Natural killer cell (primary cell): ENCODE measurements at regions not wholly inside any gene's neighbourhood (a gene's known extent, or its start where the extent isn't known, plus 50 kb on each side); places are given as distances from the start of the nearest gene placed in this dataset.
"Not testable (repeated sequence)": the region's sequence is repeated elsewhere in the genome, so short reads cannot be mapped to it uniquely, and the experiment has no call there.

Source experiments
- ATAC-seq, 3 donors: fragments of 150-1000 bp in 2 of 3; fragments of 200-7000 bp in 1 of 3; cut with Tn5 transposase; 1 replicate in 1 of 3; 2 replicates in 2 of 3; pipeline ENCODE4 v1.10.0; 2021; ENCODE audit warnings: mild to moderate bottlenecking in 2 of 3, moderate library complexity in 2 of 3
- DNase-seq, 2 donors: peaks; one replicate each; pipeline versions ENCODE4 v3.0.0 to v3.0.0-alpha.2; 2013 to 2021; ENCODE audit warnings: mixed read lengths in 1 of 2
- H3K27ac ChIP-seq: one replicate; pipeline ENCODE4 v1.5.1; 2013; ENCODE audit warnings: mild to moderate bottlenecking, low read length
- H3K27me3 ChIP-seq: one replicate; pipeline ENCODE4 v1.6.1; 2013; ENCODE audit warnings: low read length; ENCODE audit not compliant: control insufficient read depth, insufficient read depth
- H3K36me3 ChIP-seq: one replicate; pipeline ENCODE4 v1.6.1; 2013; ENCODE audit warnings: low read length; ENCODE audit not compliant: control insufficient read depth, insufficient read depth
- H3K4me1 ChIP-seq: one replicate; pipeline ENCODE4 v1.6.1; 2013; ENCODE audit warnings: low read length; ENCODE audit not compliant: control insufficient read depth, insufficient read depth
- H3K4me3 ChIP-seq: one replicate; pipeline ENCODE4 v1.5.1; 2013; ENCODE audit warnings: low read length
- H3K9me3 ChIP-seq: one replicate; pipeline ENCODE4 v1.6.1; 2013; ENCODE audit warnings: low read length; ENCODE audit not compliant: control insufficient read depth, insufficient read depth
- H3K27ac Mint-ChIP-seq, 2 donors: one replicate each; pipeline ENCODE4 v1.8.0; 2022; ENCODE audit warnings: mild to moderate bottlenecking in 2 of 2, mixed read lengths in 2 of 2, moderate library complexity in 1 of 2
- H3K27me3 Mint-ChIP-seq, 2 donors: one replicate each; pipeline ENCODE4 v1.8.0; 2022; ENCODE audit warnings: low read depth in 2 of 2, mixed read lengths in 2 of 2
- H3K36me3 Mint-ChIP-seq: one replicate; pipeline ENCODE4 v1.8.0; 2022; ENCODE audit warnings: mixed read lengths
- H3K4me1 Mint-ChIP-seq, 2 donors: one replicate each; pipeline ENCODE4 v1.8.0; 2022; ENCODE audit warnings: mixed read lengths in 2 of 2
- H3K4me3 Mint-ChIP-seq: one replicate; pipeline ENCODE4 v1.8.0; 2022; ENCODE audit warnings: mild to moderate bottlenecking, moderate library complexity, mixed read lengths
- H3K9me3 Mint-ChIP-seq, 2 donors: one replicate each; pipeline ENCODE4 v1.8.0; 2022; ENCODE audit warnings: mixed read lengths in 2 of 2
- WGBS: methylation state at CpG from one replicate; pipeline ENCODE4 v1.1.7; 2013; ENCODE audit warnings: missing lambda C conversion rate; ENCODE audit not compliant: insufficient coverage; 5-methylcytosine and 5-hydroxymethylcytosine counted together
- intact Hi-C: fragments of 100-400 bp; cut with micrococcal nuclease; formaldehyde crosslinking; loops from one replicate; pipeline ENCODE4 v1.14.2; 2022
- TF ChIP-seq, protein P1 (sequence below): fragments of 200-600 bp; IDR thresholded peaks from one replicate; pipeline ENCODE4 v1.8.0; 2022; ENCODE audit warnings: antibody characterized with exemption

DNA sequence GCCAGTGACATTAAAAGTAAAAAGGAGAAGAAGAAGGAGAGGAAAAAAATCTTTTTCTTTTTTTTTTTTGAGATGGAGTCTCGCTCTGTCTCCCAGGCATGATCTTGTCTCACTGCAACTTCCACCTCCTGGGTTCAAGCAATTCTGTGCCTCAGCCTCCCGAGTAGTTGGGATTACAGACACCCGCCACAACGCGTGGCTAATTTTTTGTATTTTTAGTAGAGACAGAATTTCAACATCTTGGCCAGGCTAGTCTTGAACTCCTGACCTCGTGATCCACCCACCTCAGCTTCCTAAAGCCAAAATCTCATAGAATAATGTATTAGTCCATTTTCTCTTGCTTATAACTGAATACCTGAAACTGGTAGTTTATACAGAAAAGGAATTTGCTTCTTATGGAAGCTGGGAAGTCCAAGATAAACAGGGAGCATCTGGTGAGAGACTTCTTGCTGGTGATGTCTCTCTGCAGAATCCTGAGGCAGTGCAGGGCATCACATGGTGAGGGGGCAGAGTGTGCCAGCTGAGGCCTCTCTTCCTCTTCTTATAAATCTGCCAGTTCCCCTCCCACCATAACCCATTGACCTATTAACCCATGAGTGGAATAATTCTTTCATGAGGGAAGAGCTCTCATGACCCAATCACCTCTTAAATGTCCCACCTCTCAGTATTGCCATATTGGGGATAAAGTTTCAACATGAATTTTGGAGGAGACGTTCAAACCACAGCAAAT, 466.3 kb downstream of the GADD45G start:
- no peaks in the 10 kb centered on the region for H3K9me3 Mint-ChIP-seq
- WGBS = 90% methylated on average over 5 of the region's 7 CpGs
- intact Hi-C loops = no loop called here

DNA sequence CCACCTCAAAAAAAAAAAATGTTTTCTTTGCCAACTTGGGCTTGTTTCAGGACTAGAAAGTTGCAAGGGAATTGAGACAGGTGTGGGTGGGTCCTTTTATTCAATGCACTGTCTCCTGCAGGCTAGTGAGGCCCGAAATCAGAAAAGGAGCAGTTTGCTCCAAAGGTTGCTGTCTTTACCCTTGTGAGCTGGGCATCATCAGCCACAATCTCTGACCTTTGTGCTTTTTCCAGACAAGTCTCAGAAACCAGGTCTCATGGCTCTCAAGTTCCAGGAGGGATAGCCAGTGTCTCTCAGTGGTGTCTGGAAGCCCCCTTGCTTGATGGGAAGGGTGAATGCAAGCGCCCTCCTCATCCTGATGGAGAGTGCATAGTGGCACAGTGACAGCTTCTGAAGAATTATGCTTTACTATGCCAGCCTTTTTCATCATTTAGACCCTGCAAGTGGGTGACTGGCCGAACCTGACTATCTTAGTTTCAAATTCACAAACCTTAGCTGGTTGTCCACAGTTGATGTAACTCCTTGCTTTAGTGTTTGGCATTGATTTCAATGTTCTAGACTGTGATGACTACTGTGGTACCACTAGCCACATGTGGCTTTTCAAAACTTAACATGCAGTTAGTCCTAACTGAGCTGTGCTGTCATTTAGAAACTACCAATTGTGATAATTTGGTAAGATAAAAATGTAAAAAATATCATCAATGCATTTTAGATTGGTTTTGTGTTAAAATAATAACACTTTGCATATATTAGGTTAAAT, 468.6 kb downstream of the GADD45G start:
- Histone ChIP-seq H3K4me1 (no peaks in the 10 kb centered on the region), H3K36me3 (no peaks in the 10 kb centered on the region), H3K9me3 (no peaks in the 10 kb centered on the region), H3K4me3 (no peak overlapping the region), H3K27ac (no peak overlapping the region), H3K27me3 (no peaks in the 10 kb centered on the region)
- Mint-ChIP-seq H3K27me3 (peaks cover 18 to 75% of the 10 kb centered on the region in 2 donors), H3K4me3 (no peak overlapping the region), H3K9me3 (no peaks in the 10 kb centered on the region), H3K27ac (no peak overlapping the region), H3K4me1 (no peaks in the 10 kb centered on the region), H3K36me3 (no peaks in the 10 kb centered on the region)
- TF ChIP-seq, protein P1, sequence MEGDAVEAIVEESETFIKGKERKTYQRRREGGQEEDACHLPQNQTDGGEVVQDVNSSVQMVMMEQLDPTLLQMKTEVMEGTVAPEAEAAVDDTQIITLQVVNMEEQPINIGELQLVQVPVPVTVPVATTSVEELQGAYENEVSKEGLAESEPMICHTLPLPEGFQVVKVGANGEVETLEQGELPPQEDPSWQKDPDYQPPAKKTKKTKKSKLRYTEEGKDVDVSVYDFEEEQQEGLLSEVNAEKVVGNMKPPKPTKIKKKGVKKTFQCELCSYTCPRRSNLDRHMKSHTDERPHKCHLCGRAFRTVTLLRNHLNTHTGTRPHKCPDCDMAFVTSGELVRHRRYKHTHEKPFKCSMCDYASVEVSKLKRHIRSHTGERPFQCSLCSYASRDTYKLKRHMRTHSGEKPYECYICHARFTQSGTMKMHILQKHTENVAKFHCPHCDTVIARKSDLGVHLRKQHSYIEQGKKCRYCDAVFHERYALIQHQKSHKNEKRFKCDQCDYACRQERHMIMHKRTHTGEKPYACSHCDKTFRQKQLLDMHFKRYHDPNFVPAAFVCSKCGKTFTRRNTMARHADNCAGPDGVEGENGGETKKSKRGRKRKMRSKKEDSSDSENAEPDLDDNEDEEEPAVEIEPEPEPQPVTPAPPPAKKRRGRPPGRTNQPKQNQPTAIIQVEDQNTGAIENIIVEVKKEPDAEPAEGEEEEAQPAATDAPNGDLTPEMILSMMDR = no peak
- ATAC-seq (no peak), DNase-seq (no peak)
- 85% methylated on average over 3 of the region's 3 CpGs for WGBS
- intact Hi-C loops = no loop called here

More for the DNA sequence above, 466.3 kb downstream of the GADD45G start:
- Mint-ChIP-seq H3K4me1 (no peaks in the 10 kb centered on the region), H3K36me3 (no peaks in the 10 kb centered on the region), H3K27me3 (peaks cover 19 to 78% of the 10 kb centered on the region in 2 donors), H3K27ac (no peak overlapping the region), H3K4me3 (no peak overlapping the region)
- no peak for ATAC-seq
- H3K27me3 ChIP-seq = no peaks in the 10 kb centered on the region
- H3K9me3 ChIP-seq = no peaks in the 10 kb centered on the region
- TF ChIP-seq, protein P1 = no peak
- no peaks in the 10 kb centered on the region for H3K4me1 ChIP-seq
- H3K36me3 ChIP-seq = no peaks in the 10 kb centered on the region
- DNase-seq = no peak
- H3K4me3 ChIP-seq = no peak overlapping the region
- H3K27ac ChIP-seq = no peak overlapping the region

DNA sequence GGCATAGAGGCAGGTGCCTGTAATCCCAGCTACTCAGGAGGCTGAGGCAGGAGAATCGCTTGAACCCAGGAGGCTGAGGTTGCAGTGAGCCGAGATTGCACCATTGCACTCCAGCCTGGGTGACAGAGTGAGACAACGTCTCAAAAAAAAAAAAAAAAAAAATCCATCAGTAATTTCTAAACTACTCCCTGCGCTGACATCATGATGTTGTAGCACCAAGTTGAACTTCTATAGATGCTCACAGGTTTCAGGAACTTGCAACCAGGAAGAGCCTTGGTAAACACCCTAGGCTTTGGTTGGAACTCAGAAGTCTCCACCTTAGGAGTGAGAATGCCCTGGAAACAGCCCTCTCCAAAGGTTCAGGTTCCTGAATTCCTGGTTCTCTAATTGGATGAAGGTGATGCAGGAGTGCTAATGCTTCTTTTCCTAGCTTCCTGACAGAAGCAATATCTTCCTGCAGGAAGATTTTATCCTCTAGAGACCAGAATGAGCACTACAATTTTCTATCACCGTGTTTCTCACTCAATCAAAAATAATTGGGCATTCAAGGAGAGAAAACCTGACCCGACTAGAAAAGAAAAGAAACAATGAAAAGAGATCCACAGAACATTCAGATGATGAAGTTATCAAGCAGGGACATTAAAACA, 469.6 kb downstream of the GADD45G start:
- H3K27me3 ChIP-seq = no peaks in the 10 kb centered on the region
- no peaks in the 10 kb centered on the region for H3K9me3 Mint-ChIP-seq
- WGBS = 72% methylated on average over 5 of the region's 6 CpGs
- no peaks in the 10 kb centered on the region for H3K9me3 ChIP-seq
- TF ChIP-seq, protein P1 = no peak
- no peaks in the 10 kb centered on the region for H3K4me1 ChIP-seq
- H3K27ac ChIP-seq = no peak overlapping the region
- peaks cover 14 to 64% of the 10 kb centered on the region in 2 donors for H3K27me3 Mint-ChIP-seq
- H3K4me3 ChIP-seq = no peak overlapping the region
- ATAC-seq (no peak), DNase-seq (no peak)
- H3K4me1 Mint-ChIP-seq = no peaks in the 10 kb centered on the region
- intact Hi-C loops = no loop called here
- H3K4me3 Mint-ChIP-seq = no peak overlapping the region
- no peaks in the 10 kb centered on the region for H3K36me3 ChIP-seq
- no peak overlapping the region for H3K27ac Mint-ChIP-seq
- H3K36me3 Mint-ChIP-seq = no peaks in the 10 kb centered on the region

DNA sequence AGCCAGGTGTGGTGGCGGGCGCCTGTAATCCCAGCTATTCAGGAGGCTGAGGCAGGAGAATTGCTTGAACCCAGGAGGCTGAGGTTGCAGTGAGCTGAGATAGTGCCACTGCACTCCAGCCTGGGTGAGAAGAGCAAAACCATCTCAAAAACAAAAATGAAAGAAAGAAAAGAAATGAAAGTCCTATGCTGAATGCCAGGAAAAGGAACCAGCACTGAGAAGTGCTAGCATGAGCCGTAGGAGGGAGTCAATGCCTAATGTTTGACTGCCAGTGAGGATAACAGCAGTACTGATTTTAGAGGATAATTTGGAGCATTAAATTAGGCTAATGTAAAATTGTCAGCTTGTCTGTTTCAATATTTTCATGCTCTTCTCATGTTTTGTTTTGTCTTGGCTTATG, 472.8 kb downstream of the GADD45G start:
- intact Hi-C loops, H3K9me3 Mint-ChIP-seq, H3K27ac Mint-ChIP-seq, H3K4me3 Mint-ChIP-seq, H3K4me1 ChIP-seq, H3K27me3 ChIP-seq, ATAC-seq, H3K36me3 ChIP-seq, H3K36me3 Mint-ChIP-seq, H3K27ac ChIP-seq, H3K4me1 Mint-ChIP-seq, DNase-seq, H3K4me3 ChIP-seq, H3K9me3 ChIP-seq: not testable (repeated sequence)
- WGBS = 83% methylated on average over 3 of the region's 3 CpGs
- peaks cover 12 to 43% of the 10 kb centered on the region in 2 donors for H3K27me3 Mint-ChIP-seq
